PC-3 (cell line): ENCODE measurements at regions not wholly inside any gene's neighbourhood (a gene's known extent, or its start where the extent isn't known, plus 50 kb on each side); places are given as distances from the start of the nearest gene placed in this dataset.
"Not testable (repeated sequence)": the region's sequence is repeated elsewhere in the genome, so short reads cannot be mapped to it uniquely, and the experiment has no call there.

Source experiments
- ATAC-seq: fragments of 200-7000 bp; cut with Tn5 transposase; 2 replicates; pipeline ENCODE4 v1.9.1; 2020; ENCODE audit warnings: mild to moderate bottlenecking, moderate library complexity
- BruUV-seq: library from RNA; stranded (reverse); fragments of 400-500 nt; replicated peaks from 2 replicates; lab custom pipeline; 2021; lab: Mats Ljungman, UMichigan
- CTCF ChIA-PET: fragments of 300-600 bp; sonication (Branson Sonifier 250); formaldehyde crosslinking; loops from one replicate; lab custom pipeline; 2022; ENCODE audit warnings: antibody characterized with exemption; lab: Charles Lee
- POLR2A ChIA-PET: fragments of 300-600 bp; sonication (Branson Sonifier 250); formaldehyde crosslinking; loops from one replicate; lab custom pipeline; 2022; ENCODE audit warnings: antibody characterized with exemption; ENCODE audit not compliant: unreplicated experiment; lab: Charles Lee
- DNase-seq: peaks from one replicate; pipeline ENCODE4 v3.0.0-alpha.2; 2015
- H2AFZ ChIP-seq: fragments of 300-600 bp; sonication (generic); 2 replicates; pipeline ENCODE4 v1.6.0; 2016; ENCODE audit warnings: antibody characterized with exemption, low read length
- H3F3A ChIP-seq: fragments of 300-600 bp; sonication (generic); one replicate; pipeline ENCODE4 v1.6.0; 2017; ENCODE audit warnings: antibody characterized with exemption, low read length, control low read depth, mild to moderate bottlenecking; ENCODE audit not compliant: unreplicated experiment
- H3K27ac ChIP-seq: fragments of 300-600 bp; sonication (generic); 2 replicates; pipeline ENCODE4 v1.5.1; 2016; ENCODE audit warnings: mild to moderate bottlenecking, low read length
- H3K27me3 ChIP-seq: fragments of 300-600 bp; sonication (generic); 2 replicates; pipeline ENCODE4 v1.6.1; 2016; ENCODE audit warnings: low read length, mixed read lengths
- H3K36me3 ChIP-seq: fragments of 300-600 bp; sonication (generic); 2 replicates; pipeline ENCODE4 v1.6.1; 2016; ENCODE audit warnings: low read depth, mixed run types, low read length, mixed read lengths
- H3K4me1 ChIP-seq: fragments of 300-600 bp; sonication (generic); 2 replicates; pipeline ENCODE4 v1.5.1; 2016; ENCODE audit warnings: low read length; ENCODE audit not compliant: insufficient read depth
- H3K4me2 ChIP-seq: fragments of 300-600 bp; sonication (generic); 2 replicates; pipeline ENCODE4 v1.6.0; 2016; ENCODE audit warnings: low read length
- H3K4me3 ChIP-seq: fragments of 300-600 bp; sonication (generic); 2 replicates; pipeline ENCODE4 v1.5.1; 2016; ENCODE audit warnings: mild to moderate bottlenecking, low read length, mixed read lengths
- H3K79me2 ChIP-seq: fragments of 300-600 bp; sonication (generic); 2 replicates; pipeline ENCODE4 v1.6.1; 2017; ENCODE audit warnings: low read length, mixed read lengths
- H3K9ac ChIP-seq: fragments of 300-600 bp; sonication (generic); 2 replicates; pipeline ENCODE4 v1.6.0; 2016; ENCODE audit warnings: mild to moderate bottlenecking, low read length
- H3K9me2 ChIP-seq: fragments of 300-600 bp; sonication (generic); replicated peaks from 2 replicates; pipeline ENCODE4 v1.6.1; 2016; ENCODE audit warnings: mixed run types, low read length, mixed read lengths
- H3K9me3 ChIP-seq: fragments of 300-600 bp; sonication (generic); 2 replicates; pipeline ENCODE4 v1.6.1; 2016; ENCODE audit warnings: low read length, mixed read lengths
- H4K20me1 ChIP-seq: fragments of 300-600 bp; sonication (generic); 2 replicates; pipeline ENCODE4 v1.6.1; 2016; ENCODE audit warnings: low read length, mixed read lengths
- CTCF ChIP-seq: fragments of 300-600 bp; sonication (generic); conservative IDR thresholded peaks from 2 replicates; pipeline ENCODE4 v1.5.1; 2017; ENCODE audit warnings: antibody characterized with exemption, low read depth, mild to moderate bottlenecking, low read length
- EZH2 ChIP-seq: fragments of 300-600 bp; sonication (generic); IDR thresholded peaks from one replicate; pipeline ENCODE4 v1.6.1; 2017; ENCODE audit warnings: antibody characterized with exemption, mild to moderate bottlenecking, low read length; ENCODE audit not compliant: unreplicated experiment
- EZH2phosphoT487 ChIP-seq: fragments of 300-600 bp; sonication (generic); IDR thresholded peaks from 2 replicates; pipeline ENCODE4 v1.6.1; 2018; ENCODE audit warnings: mild to moderate bottlenecking, antibody characterized with exemption, low read length, borderline replicate concordance
- intact Hi-C: fragments of 100-400 bp; cut with micrococcal nuclease; formaldehyde crosslinking; loops from 2 replicates; pipeline ENCODE4 v1.9.0; 2023

- H3K9ac ChIP-seq, intact Hi-C loops, H3K4me3 ChIP-seq, H3K4me1 ChIP-seq, H3K27ac ChIP-seq, H3K79me2 ChIP-seq, H2AFZ ChIP-seq, H3K9me2 ChIP-seq, DNase-seq, H4K20me1 ChIP-seq, CTCF ChIA-PET, ATAC-seq, H3K36me3 ChIP-seq, BruUV-seq, H3K4me2 ChIP-seq, H3K9me3 ChIP-seq, H3K27me3 ChIP-seq, H3F3A ChIP-seq, POLR2A ChIA-PET: not testable (repeated sequence)
Measured at GRCh38 chr4:3585567-3585966, 53.3 kb upstream of the LRPAP1 start.

- H3K9me2 ChIP-seq = no peaks in the 10 kb centered on the region
- no peak overlapping the region for H2AFZ ChIP-seq
- H3K79me2 ChIP-seq = no peaks in the 10 kb centered on the region
- ChIA-PET POLR2A (no interaction called here), CTCF (no interaction called here)
- no peaks in the 10 kb centered on the region for H4K20me1 ChIP-seq
- no peak overlapping the region for H3K9ac ChIP-seq
- H3K4me1 ChIP-seq = no peaks in the 10 kb centered on the region
- H3K27ac ChIP-seq = no peak overlapping the region
- BruUV-seq = no TSS peak
- TF ChIP-seq EZH2phosphoT487 (no peak), CTCF (no peak), EZH2 (no peak)
- ATAC-seq (no peak), DNase-seq (no peak)
- H3K36me3 ChIP-seq = no peaks in the 10 kb centered on the region
- no peak overlapping the region for H3K4me3 ChIP-seq
- intact Hi-C loops = no loop called here
- no peaks in the 10 kb centered on the region for H3F3A ChIP-seq
- no peak overlapping the region for H3K4me2 ChIP-seq
- H3K27me3 ChIP-seq = no peaks in the 10 kb centered on the region
- no peaks in the 10 kb centered on the region for H3K9me3 ChIP-seq
Measured at GRCh38 chr4:3582091-3582475, 49.9 kb upstream of the LRPAP1 start.
